GM12873 (cell line): ENCODE measurements at regions not wholly inside any gene's neighbourhood (a gene's known extent, or its start where the extent isn't known, plus 50 kb on each side); places are given as distances from the start of the nearest gene placed in this dataset.

Experiments used
- TF ChIP-seq, protein P1 (sequence below): IDR thresholded peaks from 2 replicates; pipeline ENCODE4 v1.5.1; 2012; ENCODE audit warnings: low read depth, mild to moderate bottlenecking, moderate library complexity, low read length, control low read depth; ENCODE audit not compliant: insufficient read depth; ENCODE audit errors: missing control alignments

DNA sequence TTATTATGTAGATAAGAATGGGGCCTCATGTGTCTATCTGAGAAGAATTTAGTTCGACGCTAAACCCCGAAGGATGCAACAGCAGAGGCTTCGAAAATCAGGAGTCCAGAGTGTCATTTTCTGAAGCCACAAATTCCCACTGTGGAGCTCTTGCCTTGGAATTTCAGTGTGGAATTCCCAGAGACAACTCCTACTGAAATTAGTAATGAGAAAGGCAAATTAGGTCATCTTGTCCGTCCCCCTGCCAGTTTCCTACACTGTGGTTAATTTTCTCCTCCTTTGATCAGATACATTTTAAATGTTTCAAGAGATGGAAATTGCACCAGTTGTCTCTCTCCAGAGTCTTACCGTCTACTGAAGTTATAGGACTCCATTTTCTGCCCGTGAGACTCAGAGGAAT is 633.6 kb downstream of the BNC2 start:
- TF ChIP-seq, protein P1, sequence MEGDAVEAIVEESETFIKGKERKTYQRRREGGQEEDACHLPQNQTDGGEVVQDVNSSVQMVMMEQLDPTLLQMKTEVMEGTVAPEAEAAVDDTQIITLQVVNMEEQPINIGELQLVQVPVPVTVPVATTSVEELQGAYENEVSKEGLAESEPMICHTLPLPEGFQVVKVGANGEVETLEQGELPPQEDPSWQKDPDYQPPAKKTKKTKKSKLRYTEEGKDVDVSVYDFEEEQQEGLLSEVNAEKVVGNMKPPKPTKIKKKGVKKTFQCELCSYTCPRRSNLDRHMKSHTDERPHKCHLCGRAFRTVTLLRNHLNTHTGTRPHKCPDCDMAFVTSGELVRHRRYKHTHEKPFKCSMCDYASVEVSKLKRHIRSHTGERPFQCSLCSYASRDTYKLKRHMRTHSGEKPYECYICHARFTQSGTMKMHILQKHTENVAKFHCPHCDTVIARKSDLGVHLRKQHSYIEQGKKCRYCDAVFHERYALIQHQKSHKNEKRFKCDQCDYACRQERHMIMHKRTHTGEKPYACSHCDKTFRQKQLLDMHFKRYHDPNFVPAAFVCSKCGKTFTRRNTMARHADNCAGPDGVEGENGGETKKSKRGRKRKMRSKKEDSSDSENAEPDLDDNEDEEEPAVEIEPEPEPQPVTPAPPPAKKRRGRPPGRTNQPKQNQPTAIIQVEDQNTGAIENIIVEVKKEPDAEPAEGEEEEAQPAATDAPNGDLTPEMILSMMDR: no peak

DNA sequence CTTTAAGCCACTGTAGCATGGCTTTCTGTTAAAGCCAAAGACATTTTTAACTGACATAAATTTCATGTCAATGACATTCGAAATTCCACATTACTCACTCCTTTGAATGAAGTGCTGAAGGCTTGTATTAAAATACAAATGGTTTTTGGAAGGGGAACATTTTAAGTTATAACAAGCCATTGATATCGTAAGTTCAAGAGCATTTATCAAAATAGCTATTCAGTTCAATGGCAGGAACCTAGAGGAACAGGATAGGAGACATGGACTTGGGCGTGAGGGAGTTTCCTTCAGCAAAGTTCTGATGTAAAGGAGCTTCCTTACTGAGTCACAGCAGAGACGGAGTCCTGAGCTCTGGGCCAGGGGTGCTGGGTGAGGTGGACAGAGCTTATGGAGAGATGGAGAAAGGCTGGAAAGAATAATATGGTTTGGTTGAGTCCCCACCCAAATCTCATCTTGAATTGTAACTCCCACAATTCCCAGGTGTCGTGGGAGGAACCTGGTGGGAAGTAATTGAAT is 631.8 kb downstream of the BNC2 start:
- TF ChIP-seq, protein P1: no peak

GRCh38 chr9:16241231-16241630 is 629.2 kb downstream of the BNC2 start:
- TF ChIP-seq, protein P1: no peak

- TF ChIP-seq, protein P1: no peak
Measured at GRCh38 chr9:16243798-16244197, 626.7 kb downstream of the BNC2 start.

DNA sequence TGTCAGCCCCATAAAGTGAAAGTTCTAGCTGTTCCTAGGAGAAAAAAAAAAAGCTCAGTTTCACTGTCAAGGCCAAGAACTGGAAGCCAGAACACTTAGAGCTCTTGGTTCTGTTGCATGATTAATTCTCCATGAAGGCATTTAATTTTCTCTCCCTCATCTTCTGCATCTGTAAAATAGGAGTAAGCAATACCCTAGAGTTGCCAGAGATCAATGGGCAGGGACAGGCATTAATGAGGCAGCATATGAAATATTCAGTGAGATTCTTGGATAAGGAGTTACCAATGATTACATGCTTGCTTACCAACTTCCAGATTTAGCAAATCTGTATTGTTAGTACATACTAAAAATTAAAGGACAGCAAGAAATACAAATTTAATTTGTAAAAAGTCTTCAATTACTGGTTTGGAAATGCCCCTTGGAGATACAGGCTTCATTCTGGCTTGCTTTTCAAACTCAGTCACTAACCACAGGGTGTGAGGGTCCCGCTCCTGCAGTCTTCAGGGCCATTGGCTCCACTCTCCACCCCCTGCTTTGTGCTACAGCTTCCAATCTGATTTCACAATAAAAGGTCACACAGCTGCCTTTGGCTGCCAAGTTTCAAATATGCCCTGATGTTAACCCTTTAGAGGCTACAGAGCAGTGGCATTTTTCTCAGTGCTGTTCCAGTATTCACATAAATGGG is 624.6 kb downstream of the BNC2 start:
- TF ChIP-seq, protein P1: no peak

- TF ChIP-seq, protein P1: no peak
Measured at GRCh38 chr9:16246785-16247184, 623.7 kb downstream of the BNC2 start.

DNA sequence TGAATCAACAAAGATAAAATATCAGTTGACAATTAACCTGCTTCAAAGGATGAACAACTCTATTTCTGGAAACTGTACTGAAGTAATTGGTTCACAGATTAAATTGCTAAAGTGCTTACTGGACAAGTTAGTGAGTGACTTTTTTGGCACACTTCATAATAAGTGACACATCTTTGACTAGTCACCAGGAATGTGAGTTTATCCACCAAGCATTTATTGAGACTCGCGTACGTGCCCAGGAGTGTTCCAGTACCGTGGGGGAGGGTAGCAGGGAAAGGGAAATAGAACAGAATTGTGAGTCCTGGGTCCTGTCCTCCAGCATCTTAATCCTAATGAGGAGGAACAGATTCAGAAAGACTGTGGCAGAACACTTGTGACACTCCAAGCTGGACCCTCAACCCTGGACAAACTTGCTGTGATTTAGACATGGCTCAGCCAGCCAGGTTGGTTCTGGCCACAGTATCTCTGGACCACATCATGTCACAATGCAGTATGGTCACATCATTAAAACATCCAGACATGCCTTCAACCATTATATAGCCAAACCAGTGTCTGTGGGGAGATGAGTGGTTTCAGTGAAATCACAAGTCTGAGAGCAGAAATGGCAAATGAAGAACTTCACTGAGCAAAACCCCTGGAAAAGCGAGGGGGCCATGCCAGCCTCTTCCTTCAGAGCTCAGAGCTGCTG is 623.1 kb downstream of the BNC2 start:
- TF ChIP-seq, protein P1: no peak
